ENCODE measurements at regions not wholly inside any gene's neighbourhood (a gene's known extent, or its start where the extent isn't known, plus 50 kb on each side); places are given as distances from the start of the nearest gene placed in this dataset.

DNA sequence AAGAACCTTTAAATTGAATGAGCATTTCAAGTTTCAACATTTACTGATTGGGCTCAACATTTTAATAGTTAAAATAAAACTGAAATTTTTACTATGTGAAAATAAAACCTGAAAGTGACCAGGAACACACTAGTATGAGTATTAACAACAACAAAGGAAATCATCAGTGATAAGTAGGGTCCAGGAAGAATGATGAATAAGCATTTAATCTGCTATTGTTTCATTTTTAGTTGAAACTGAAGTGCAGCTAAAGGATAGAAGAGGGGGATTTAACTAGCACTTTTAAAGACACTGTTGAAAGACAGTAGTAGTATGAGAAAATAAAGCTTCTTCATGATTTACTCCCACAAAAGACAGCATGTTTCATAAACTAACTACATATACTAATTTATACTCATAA lies 250.9 kb upstream of the IPO5 start:
- no peak overlapping the region for H3K4me3 ChIP-seq (ENCODE audit: low read depth, low read length)
- TF ChIP-seq, protein P1, sequence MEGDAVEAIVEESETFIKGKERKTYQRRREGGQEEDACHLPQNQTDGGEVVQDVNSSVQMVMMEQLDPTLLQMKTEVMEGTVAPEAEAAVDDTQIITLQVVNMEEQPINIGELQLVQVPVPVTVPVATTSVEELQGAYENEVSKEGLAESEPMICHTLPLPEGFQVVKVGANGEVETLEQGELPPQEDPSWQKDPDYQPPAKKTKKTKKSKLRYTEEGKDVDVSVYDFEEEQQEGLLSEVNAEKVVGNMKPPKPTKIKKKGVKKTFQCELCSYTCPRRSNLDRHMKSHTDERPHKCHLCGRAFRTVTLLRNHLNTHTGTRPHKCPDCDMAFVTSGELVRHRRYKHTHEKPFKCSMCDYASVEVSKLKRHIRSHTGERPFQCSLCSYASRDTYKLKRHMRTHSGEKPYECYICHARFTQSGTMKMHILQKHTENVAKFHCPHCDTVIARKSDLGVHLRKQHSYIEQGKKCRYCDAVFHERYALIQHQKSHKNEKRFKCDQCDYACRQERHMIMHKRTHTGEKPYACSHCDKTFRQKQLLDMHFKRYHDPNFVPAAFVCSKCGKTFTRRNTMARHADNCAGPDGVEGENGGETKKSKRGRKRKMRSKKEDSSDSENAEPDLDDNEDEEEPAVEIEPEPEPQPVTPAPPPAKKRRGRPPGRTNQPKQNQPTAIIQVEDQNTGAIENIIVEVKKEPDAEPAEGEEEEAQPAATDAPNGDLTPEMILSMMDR (IDR thresholded peaks at IDR 0.05; ENCODE audit: borderline replicate concordance, insufficient read depth, low read depth, low read length), result no peak

DNA sequence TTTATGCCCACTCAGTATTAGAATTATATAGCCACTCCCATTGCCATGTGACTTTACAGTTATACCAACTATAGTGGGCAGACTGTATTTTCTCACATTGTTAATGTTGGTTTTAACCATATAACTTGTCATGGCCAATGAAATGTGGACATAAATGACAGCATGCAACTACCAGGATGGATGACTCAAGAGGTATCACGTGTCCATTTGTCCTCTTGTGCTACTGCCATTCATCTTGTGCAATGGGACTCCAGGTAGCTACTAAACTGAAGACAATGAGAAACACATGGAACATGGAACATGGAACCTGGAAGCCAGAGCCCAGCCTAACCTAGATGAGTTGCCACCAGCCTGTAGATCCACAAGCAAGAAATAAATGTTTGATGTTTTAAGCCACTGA lies 242.7 kb upstream of the IPO5 start:
- TF ChIP-seq, protein P1 (IDR thresholded peaks at IDR 0.05; ENCODE audit: borderline replicate concordance, insufficient read depth, low read depth, low read length), result no peak

DNA sequence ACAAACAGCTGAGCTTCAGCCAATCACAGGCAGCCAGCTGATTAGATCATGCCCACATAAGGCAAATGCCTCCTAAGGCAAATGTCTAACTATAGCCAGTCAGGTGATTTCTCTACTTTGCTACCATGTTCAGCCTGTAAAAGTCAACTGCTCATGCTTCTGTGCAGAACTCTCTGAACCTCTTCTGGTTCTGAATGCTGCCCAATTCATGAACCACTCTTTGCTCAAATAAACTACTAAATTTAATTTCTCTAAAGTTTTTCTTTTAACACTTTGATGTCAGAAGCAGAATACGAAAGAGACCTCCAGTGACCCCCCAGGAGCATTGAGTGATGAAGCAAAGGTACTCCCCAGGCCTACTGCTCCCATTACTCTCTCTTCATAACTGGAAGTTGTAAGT lies 240.7 kb upstream of the IPO5 start:
- TF ChIP-seq, protein P1 (IDR thresholded peaks at IDR 0.05; ENCODE audit: borderline replicate concordance, insufficient read depth, low read depth, low read length), result no peak
- H3K4me3 ChIP-seq (ENCODE audit: low read depth, low read length), result no peak overlapping the region

More for the DNA sequence above, 242.7 kb upstream of the IPO5 start:
- no peak overlapping the region for H3K4me3 ChIP-seq (ENCODE audit: low read depth, low read length)

DNA sequence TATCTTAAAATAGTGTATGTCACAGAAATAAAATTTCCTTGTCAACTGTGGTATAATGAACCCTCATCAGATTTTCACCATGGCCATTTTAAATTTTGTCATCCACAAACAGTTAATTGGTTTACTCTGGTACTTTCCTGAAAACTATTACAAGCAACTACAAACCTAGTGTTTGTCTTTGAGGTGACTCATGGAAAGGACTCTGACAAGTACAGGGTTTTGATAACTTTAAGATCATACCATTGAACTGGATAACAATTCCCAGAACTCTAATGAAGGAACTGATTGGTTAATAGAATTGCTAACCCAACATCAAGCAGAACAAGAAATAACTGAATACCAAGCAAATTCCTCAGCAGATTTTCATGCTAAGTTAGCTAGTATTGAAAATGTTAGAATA lies 237.7 kb upstream of the IPO5 start:
- H3K4me3 ChIP-seq (ENCODE audit: low read depth, low read length), result no peak overlapping the region
- TF ChIP-seq, protein P1 (IDR thresholded peaks at IDR 0.05; ENCODE audit: borderline replicate concordance, insufficient read depth, low read depth, low read length), result no peak

DNA sequence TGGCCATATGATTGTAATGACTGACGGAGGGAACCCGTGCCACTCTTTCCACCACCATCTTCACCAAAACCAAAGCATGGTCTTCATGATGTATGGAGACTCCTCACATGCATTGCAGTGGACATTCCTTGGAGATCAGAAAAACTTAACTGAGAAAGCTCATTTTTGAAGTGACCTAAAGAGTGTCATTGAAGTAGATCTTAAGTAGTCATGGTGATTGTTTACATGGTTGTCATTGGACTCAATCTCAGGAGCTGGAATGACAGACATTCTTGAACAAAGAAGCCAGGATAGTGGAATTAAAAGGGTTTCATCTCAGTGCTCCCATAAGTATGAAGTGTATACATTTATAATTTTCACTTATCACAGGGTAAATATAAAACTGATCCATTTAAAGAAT lies 236.7 kb upstream of the IPO5 start:
- no peak overlapping the region for H3K4me3 ChIP-seq (ENCODE audit: low read depth, low read length)
- TF ChIP-seq, protein P1 (IDR thresholded peaks at IDR 0.05; ENCODE audit: borderline replicate concordance, insufficient read depth, low read depth, low read length), result no peak

DNA sequence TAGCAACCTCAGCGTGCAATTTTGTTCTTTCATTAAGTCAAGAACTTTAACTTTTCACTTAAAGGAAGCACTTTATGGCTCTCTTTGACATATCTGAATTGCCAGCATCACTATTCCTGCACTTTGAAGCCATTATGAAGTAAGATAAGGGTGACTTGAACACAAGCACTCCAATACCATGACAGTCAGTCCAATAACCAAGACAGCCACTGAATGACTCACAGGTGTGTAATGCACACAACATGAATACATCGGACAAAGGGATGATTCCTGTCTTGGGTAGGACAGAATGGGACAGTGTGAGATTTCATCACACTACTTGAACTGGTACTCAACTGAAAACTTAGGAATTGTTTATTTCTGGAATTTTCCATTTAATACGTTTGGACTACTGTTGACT lies 233.7 kb upstream of the IPO5 start:
- TF ChIP-seq, protein P1 (IDR thresholded peaks at IDR 0.05; ENCODE audit: borderline replicate concordance, insufficient read depth, low read depth, low read length), result no peak
- no peak overlapping the region for H3K4me3 ChIP-seq (ENCODE audit: low read depth, low read length)

DNA sequence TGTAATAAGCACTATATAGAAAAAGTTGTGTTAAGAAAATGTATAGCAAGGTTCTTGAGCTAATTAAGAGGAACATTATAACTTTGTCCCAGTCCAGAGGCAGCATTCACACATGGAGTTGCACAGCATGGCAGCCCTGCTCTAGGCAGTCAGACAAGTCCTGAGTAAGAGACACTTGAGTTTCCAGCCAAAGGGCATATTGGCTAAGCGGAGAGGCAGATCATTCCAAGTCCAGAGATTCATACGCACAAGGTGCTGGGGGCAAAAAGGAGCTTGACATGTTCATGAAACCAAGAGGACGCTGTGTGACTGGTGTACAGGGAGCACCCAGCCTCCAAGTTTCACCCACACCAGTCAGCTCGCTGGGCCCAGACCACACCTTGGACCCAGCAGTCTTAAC lies 232.6 kb upstream of the IPO5 start:
- H3K4me3 ChIP-seq (ENCODE audit: low read depth, low read length), result no peak overlapping the region
- TF ChIP-seq, protein P1 (IDR thresholded peaks at IDR 0.05; ENCODE audit: borderline replicate concordance, insufficient read depth, low read depth, low read length), result no peak
